NT2/D1 (cell line): ENCODE measurements at regions not wholly inside any gene's neighbourhood (a gene's known extent, or its start where the extent isn't known, plus 50 kb on each side); places are given as distances from the start of the nearest gene placed in this dataset.

Experiments
- DNase-seq: peaks from one replicate; pipeline ENCODE4 v3.0.0-alpha.2; 2011; ENCODE audit warnings: low read depth, low spot score
- H3K27me3 ChIP-seq: 2 replicates; pipeline ENCODE4 v1.6.0; 2011; ENCODE audit warnings: mild to moderate bottlenecking; ENCODE audit not compliant: insufficient read length, insufficient read depth
- H3K36me3 ChIP-seq: 2 replicates; pipeline ENCODE4 v1.6.1; 2011; ENCODE audit warnings: mild to moderate bottlenecking, low read length, mixed read lengths; ENCODE audit not compliant: insufficient read depth, insufficient read length
- H3K4me1 ChIP-seq: 2 replicates; pipeline ENCODE4 v1.5.1; 2011; ENCODE audit not compliant: insufficient read depth, insufficient read length
- H3K4me3 ChIP-seq: 2 replicates; pipeline ENCODE4 v1.5.1; 2011; ENCODE audit warnings: low read depth; ENCODE audit not compliant: insufficient read length
- H3K9ac ChIP-seq: 2 replicates; pipeline ENCODE4 v1.6.0; 2011; ENCODE audit warnings: low read depth; ENCODE audit not compliant: insufficient read length
- H3K9me3 ChIP-seq: 2 replicates; pipeline ENCODE4 v1.5.1; 2011; ENCODE audit warnings: mild to moderate bottlenecking, low read length; ENCODE audit not compliant: insufficient read depth
- SUZ12 ChIP-seq: IDR thresholded peaks from 2 replicates; pipeline ENCODE4 v1.6.1; 2011; ENCODE audit not compliant: insufficient read length, insufficient read depth; ENCODE audit errors: extremely low read depth
- YY1 ChIP-seq: IDR thresholded peaks from 2 replicates; pipeline ENCODE4 v1.6.1; 2011; ENCODE audit not compliant: insufficient read length, insufficient read depth
- ZNF274 ChIP-seq: IDR thresholded peaks from 2 replicates; pipeline ENCODE4 v1.6.1; 2011; ENCODE audit warnings: mild to moderate bottlenecking, low read depth, low read length

DNA sequence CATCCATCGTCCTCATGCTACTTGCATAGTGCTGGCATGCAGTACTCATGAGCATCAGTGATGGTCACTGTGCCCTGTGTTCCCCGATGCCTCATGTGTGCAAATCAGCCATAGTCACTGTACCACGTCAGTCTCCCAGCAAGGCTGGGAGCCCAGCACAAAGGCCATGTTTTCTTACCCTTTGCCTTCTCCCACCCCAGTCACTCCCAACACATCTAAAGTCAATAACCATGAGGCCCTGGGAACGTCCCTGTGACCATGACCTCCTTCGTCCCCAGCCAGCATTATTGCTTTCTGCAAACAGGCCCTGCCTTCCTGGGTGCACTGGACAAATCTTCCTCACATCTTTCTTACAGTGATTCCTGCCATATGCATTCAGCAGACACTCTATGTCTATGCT is 406.1 kb downstream of the ICE1 start:
- Histone ChIP-seq H3K36me3 (no peaks in the 10 kb centered on the region), H3K9me3 (no peaks in the 10 kb centered on the region), H3K9ac (no peak overlapping the region), H3K4me1 (no peaks in the 10 kb centered on the region), H3K4me3 (no peak overlapping the region), H3K27me3 (no peaks in the 10 kb centered on the region)
- TF ChIP-seq ZNF274, result no peak
- no peak for TF ChIP-seq SUZ12
- no peak for TF ChIP-seq YY1
- no peak for DNase-seq

DNA sequence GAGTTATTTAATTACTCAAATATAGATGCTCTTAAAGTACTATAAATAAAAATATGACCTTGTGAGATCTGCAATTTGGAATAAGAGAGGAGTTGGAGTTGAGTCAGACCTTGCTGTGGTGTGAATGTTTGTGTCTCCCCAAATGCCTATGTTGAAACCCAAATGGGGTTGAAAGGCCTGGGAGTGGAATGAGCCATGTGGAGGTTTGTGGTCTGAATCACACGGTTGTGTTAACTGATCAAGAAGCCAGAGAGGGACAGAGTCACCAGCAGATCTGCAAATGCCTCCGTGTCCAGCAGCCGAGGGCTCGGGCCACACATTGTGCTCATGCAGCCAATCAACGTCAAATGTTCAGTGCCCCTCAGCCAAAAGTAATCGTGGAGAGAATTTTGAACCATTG is 404.4 kb downstream of the ICE1 start:
- H3K4me1 ChIP-seq, result no peaks in the 10 kb centered on the region
- no peak for TF ChIP-seq YY1
- no peak for TF ChIP-seq ZNF274
- TF ChIP-seq SUZ12, result no peak
- no peak for DNase-seq

DNA sequence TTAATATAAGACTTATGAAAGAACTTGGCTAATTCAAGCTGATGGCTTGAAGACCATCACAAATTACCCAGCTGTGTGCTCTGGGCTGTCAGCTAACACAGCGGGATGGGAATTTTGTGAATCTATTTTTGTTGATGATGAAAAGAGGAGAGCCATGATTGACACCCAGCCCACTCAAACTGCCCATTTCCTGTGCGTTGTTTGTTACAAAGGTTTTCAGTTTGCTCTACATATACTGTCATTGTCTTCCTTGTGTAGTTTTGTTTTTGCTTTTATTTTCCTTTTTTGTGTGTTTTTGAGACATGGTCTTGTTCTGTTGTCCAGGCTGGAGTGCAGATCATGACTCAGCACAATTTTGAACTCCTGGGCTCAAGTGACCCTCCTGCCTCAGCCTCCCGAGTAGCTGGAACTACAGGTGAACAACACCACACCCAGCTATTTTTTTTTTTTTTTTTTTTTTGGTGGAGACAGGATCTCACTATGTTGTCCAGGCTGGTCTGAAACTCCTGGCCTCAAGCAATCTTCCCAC is 400.3 kb downstream of the ICE1 start:
- Histone ChIP-seq H3K4me3 (no peak overlapping the region), H3K9ac (no peak overlapping the region), H3K36me3 (no peaks in the 10 kb centered on the region), H3K9me3 (no peaks in the 10 kb centered on the region; the same call in 1 of the 2 replicates), H3K4me1 (no peaks in the 10 kb centered on the region), H3K27me3 (no peaks in the 10 kb centered on the region)
- TF ChIP-seq YY1 (no peak), ZNF274 (no peak), SUZ12 (no peak)
- no peak for DNase-seq

More for the DNA sequence above, 404.4 kb downstream of the ICE1 start:
- Histone ChIP-seq H3K36me3 (no peaks in the 10 kb centered on the region), H3K9ac (no peak overlapping the region), H3K9me3 (no peaks in the 10 kb centered on the region), H3K27me3 (no peaks in the 10 kb centered on the region), H3K4me3 (no peak overlapping the region)

DNA sequence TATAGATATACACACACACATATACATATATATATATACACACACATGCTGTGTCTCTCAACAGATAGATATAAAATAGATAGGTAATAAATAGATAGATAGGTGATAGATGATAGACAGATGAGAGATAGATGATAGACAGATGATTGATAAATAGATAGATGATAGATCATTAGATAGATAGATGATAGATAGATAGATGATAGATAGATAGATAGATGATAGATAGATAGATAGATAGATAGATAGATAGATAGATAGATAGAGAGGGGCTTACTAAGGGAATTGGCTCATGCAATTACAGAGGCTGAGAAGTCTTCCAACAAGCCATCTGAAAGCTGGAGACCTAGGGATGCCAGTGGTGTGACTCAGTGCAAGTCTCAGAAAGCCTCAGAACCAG is 394.5 kb downstream of the ICE1 start:
- Histone ChIP-seq H3K4me1 (no peaks in the 10 kb centered on the region), H3K9me3 (no peaks in the 10 kb centered on the region; the same call in 1 of the 2 replicates), H3K36me3 (no peaks in the 10 kb centered on the region), H3K27me3 (no peaks in the 10 kb centered on the region), H3K9ac (no peak overlapping the region), H3K4me3 (no peak overlapping the region)
- TF ChIP-seq ZNF274 (no peak), YY1 (no peak), SUZ12 (no peak)
- DNase-seq, result no peak

DNA sequence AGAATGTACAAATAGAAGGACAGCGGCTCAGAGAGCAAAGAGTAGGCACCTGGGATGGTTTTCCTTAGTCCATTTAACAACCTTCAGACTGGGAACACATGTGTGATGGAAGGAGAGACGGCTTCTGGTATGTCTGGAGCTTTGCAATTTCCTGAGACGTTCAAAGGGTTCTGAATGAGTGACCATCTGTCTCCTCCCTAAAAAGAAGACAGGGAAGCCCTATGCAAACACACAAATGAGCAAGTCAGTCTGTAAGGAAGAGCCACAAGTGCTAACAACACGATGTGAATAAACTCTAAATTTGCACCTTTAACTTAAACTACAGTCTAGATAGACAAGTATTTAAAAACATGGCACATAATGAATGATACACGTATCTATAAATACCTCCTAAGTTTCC is 391.0 kb downstream of the ICE1 start:
- no peak overlapping the region for H3K4me3 ChIP-seq
- H3K36me3 ChIP-seq, result no peaks in the 10 kb centered on the region
- H3K4me1 ChIP-seq, result no peaks in the 10 kb centered on the region
- H3K9me3 ChIP-seq, result no peaks in the 10 kb centered on the region
- DNase-seq, result no peak
- H3K27me3 ChIP-seq, result no peaks in the 10 kb centered on the region
- TF ChIP-seq ZNF274 (no peak), YY1 (no peak), SUZ12 (no peak)
- no peak overlapping the region for H3K9ac ChIP-seq

DNA sequence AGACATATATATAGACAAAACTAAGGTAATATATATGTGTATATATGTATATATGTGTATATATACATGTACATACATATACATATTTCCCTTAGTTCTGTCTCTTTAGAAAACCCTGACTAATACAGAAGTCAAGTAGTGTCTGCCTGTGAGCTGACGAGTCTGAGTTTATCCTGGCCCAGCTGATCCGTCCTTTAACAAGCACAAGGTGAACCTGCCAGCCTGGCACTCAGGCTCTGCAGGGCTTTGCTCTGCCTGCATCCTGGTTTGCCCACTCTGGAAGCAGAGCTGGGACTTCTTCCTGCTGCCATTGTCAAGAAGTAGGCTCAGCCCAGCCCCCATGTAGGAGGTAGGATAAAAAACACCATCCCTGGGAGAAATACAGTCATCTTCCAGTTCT is 388.0 kb downstream of the ICE1 start:
- TF ChIP-seq YY1 (no peak), SUZ12 (no peak)

DNA sequence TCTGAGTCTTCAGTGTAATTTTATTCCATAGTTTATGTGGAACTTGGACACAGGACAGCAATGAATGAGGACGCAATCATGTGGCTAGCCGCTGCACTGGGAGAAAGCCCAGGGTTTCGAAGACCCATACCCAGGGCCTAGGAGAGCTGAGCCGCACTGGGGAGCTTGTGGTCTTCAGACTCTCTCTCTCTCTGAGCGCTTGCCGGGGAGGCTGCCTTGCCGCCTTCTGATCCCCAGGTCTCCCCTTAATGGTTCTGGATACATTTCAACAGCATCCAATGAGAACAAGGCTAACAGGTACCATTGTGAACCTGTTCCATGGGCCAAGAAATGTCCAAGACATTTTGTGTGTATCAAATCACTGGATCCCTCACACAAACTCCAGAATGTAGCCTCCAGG is 383.4 kb downstream of the ICE1 start:
- Histone ChIP-seq H3K36me3 (no peaks in the 10 kb centered on the region), H3K9ac (no peak overlapping the region), H3K9me3 (no peaks in the 10 kb centered on the region), H3K4me3 (no peak overlapping the region), H3K4me1 (no peaks in the 10 kb centered on the region), H3K27me3 (no peaks in the 10 kb centered on the region)
- TF ChIP-seq YY1 (no peak), SUZ12 (no peak), ZNF274 (no peak)
- DNase-seq, result no peak

More for the DNA sequence above, 388.0 kb downstream of the ICE1 start:
- Histone ChIP-seq H3K9ac (no peak overlapping the region), H3K4me3 (no peak overlapping the region), H3K27me3 (no peaks in the 10 kb centered on the region), H3K36me3 (no peaks in the 10 kb centered on the region), H3K4me1 (no peaks in the 10 kb centered on the region), H3K9me3 (no peaks in the 10 kb centered on the region)
- no peak for DNase-seq
